Suprapubic skin (tissue), 4 donors: ENCODE measurements at regions not wholly inside any gene's neighbourhood (a gene's known extent, or its start where the extent isn't known, plus 50 kb on each side); places are given as distances from the start of the nearest gene placed in this dataset.

Experiments
- DNase-seq, 2 donors: peaks; one replicate each; pipeline ENCODE4 v3.0.0-alpha.2; 2019; ENCODE audit warnings: low spot score in 2 of 2
- H3K27ac ChIP-seq: fragments of 200-600 bp; sonication (generic); one replicate; pipeline ENCODE4 v1.5.1; 2019
- H3K27me3 ChIP-seq: fragments of 200-600 bp; sonication (generic); one replicate; pipeline ENCODE4 v1.5.1; 2019
- H3K36me3 ChIP-seq: fragments of 200-600 bp; sonication (generic); one replicate; pipeline ENCODE4 v1.5.1; 2019
- H3K4me1 ChIP-seq: fragments of 200-600 bp; sonication (generic); one replicate; pipeline ENCODE4 v1.5.1; 2019
- H3K4me3 ChIP-seq: fragments of 200-600 bp; sonication (generic); one replicate; pipeline ENCODE4 v1.5.1; 2019; ENCODE audit warnings: mild to moderate bottlenecking
- H3K9me3 ChIP-seq: fragments of 200-600 bp; sonication (generic); one replicate; pipeline ENCODE4 v1.5.1; 2019
- EP300 ChIP-seq: sonication (generic); formaldehyde crosslinking; IDR thresholded peaks from one replicate; pipeline ENCODE4 v1.6.1; 2017; ENCODE audit warnings: antibody characterized with exemption
- POLR2A ChIP-seq, 2 donors: fragments of 450-650 bp; IDR thresholded peaks; one replicate each; pipeline ENCODE4 v1.6.1; 2017; ENCODE audit warnings: antibody characterized with exemption in 2 of 2, mild to moderate bottlenecking in 2 of 2, moderate library complexity in 2 of 2
- POLR2AphosphoS5 ChIP-seq, 3 donors: sonication (generic); formaldehyde crosslinking; IDR thresholded peaks; one replicate each; pipeline ENCODE4 v1.6.1; 2017; ENCODE audit warnings: antibody characterized with exemption in 3 of 3
- WGBS: methylation state at CpG from one replicate; pipeline ENCODE4 v1.1.5; 2018; 5-methylcytosine and 5-hydroxymethylcytosine counted together
- TF ChIP-seq, protein P1 (sequence below), 2 donors: fragments of 200-600 bp in 1 of 2; fragments of 450-650 bp in 1 of 2; sonication (generic) in 1 of 2; IDR thresholded peaks; one replicate each; pipeline ENCODE4 v1.5.1; 2016 to 2019; ENCODE audit warnings: antibody characterized with exemption in 2 of 2, mild to moderate bottlenecking in 1 of 2, moderate library complexity in 1 of 2

DNA sequence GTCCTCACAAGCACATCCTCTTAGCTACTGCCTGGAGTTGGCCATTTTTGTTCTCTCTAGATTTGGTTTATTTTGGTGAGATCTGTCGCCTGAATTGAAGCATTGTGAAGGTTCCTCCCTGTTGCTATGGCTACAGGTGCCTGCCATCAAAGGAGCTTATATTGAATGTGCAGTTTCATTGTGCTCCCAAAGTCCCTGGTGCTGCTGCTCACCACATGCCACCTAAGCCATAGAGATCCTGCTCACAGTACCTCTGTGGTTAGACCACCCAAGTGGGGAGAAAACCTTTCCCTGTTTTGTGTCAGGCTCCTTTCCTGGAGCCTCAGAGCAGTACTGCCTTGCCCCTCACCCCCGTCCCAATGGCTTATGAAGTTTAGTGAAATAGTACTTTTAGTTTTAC, 383.4 kb downstream of the TMEM38B start:
- 94% methylated on average over 2 of the region's 2 CpGs for WGBS
- Histone ChIP-seq H3K4me3 (no peak overlapping the region), H3K9me3 (no peaks in the 10 kb centered on the region), H3K4me1 (no peaks in the 10 kb centered on the region), H3K27me3 (no peaks in the 10 kb centered on the region), H3K27ac (no peak overlapping the region), H3K36me3 (no peaks in the 10 kb centered on the region)
- no peak for DNase-seq
- no peak for TF ChIP-seq POLR2AphosphoS5 (IDR thresholded peaks at IDR 0.05)
- no peak for TF ChIP-seq EP300
- TF ChIP-seq, protein P1, sequence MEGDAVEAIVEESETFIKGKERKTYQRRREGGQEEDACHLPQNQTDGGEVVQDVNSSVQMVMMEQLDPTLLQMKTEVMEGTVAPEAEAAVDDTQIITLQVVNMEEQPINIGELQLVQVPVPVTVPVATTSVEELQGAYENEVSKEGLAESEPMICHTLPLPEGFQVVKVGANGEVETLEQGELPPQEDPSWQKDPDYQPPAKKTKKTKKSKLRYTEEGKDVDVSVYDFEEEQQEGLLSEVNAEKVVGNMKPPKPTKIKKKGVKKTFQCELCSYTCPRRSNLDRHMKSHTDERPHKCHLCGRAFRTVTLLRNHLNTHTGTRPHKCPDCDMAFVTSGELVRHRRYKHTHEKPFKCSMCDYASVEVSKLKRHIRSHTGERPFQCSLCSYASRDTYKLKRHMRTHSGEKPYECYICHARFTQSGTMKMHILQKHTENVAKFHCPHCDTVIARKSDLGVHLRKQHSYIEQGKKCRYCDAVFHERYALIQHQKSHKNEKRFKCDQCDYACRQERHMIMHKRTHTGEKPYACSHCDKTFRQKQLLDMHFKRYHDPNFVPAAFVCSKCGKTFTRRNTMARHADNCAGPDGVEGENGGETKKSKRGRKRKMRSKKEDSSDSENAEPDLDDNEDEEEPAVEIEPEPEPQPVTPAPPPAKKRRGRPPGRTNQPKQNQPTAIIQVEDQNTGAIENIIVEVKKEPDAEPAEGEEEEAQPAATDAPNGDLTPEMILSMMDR (IDR thresholded peaks at IDR 0.05), result no peak
- TF ChIP-seq POLR2A (IDR thresholded peaks at IDR 0.05), result no peak

DNA sequence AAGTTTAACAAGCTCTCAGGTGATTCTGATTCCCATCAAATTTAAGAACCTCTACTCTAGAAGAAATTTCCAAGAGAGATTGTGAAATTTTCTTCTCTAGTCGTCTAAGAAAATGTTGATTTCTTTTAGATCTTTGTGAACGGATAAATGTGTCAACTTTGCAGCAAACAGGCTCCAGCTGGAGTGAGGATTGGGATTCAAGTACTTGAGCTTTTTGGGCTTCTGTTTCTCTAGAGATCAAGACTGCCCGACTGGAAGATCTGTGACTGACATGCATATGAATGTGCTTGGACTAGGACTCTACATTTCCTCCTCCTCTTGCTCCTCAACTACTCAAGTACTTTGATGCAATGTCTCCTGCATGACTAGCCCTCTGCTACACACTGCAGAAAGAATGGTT, 388.3 kb downstream of the TMEM38B start:
- TF ChIP-seq EP300 (no peak), POLR2A (IDR thresholded peaks at IDR 0.05) (no peak), POLR2AphosphoS5 (IDR thresholded peaks at IDR 0.05) (no peak)
- TF ChIP-seq, protein P1 (IDR thresholded peaks at IDR 0.05), result no peak
- 71% methylated on average over 3 of the region's 3 CpGs for WGBS

DNA sequence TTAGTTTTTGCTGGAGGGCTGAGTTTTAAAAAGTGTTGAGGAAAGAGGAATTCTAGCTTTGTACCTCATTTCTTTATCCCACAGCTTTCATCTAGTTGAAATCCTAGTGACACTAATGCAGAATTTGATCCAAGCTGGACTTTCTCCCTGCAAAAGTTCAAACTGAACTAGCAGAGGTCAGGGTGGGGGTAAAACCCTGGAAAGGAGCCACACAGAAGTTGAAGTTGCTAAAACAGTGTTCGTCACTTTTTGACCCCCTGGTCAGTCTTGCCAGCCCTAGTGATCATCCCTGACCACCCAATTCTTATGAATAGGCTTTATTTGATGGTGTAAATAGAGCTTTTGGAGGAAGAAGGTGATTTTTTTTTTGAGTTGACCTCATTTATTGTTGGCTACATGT, 390.4 kb downstream of the TMEM38B start:
- no peak for TF ChIP-seq POLR2AphosphoS5 (IDR thresholded peaks at IDR 0.05)
- no peak for TF ChIP-seq POLR2A (IDR thresholded peaks at IDR 0.05)
- TF ChIP-seq, protein P1 (IDR thresholded peaks at IDR 0.05), result no peak
- no peak for TF ChIP-seq EP300

More for the DNA sequence above, 388.3 kb downstream of the TMEM38B start:
- peaks cover 7% of the 10 kb centered on the region for H3K9me3 ChIP-seq
- no peaks in the 10 kb centered on the region for H3K36me3 ChIP-seq
- no peak overlapping the region for H3K27ac ChIP-seq
- H3K4me3 ChIP-seq, result no peak overlapping the region
- DNase-seq, result no peak
- H3K4me1 ChIP-seq, result no peaks in the 10 kb centered on the region
- H3K27me3 ChIP-seq, result no peaks in the 10 kb centered on the region

DNA sequence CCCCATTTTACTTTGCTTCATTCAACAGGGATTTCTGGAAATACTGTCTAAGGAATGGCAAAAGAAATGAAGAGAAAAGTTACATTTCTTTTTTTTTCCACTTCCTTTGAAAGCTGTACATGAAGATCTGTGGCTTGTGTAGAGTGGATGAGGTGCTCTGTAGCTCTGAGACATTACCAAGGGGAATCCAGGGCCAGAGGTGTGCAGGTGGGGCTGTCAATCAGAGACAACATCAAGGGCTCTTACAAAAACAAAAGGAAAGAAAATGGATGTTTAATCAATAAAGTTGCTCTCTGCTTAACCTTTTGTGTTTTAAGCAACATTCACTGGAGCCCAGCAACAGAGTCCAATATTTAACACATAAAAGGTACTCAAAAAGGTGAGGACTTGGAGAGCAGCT, 391.1 kb downstream of the TMEM38B start:
- Histone ChIP-seq H3K27me3 (no peaks in the 10 kb centered on the region), H3K27ac (no peak overlapping the region), H3K36me3 (no peaks in the 10 kb centered on the region), H3K4me1 (no peaks in the 10 kb centered on the region), H3K4me3 (no peak overlapping the region), H3K9me3 (peaks cover 7% of the 10 kb centered on the region)
- DNase-seq, result no peak
- TF ChIP-seq EP300 (no peak), POLR2AphosphoS5 (IDR thresholded peaks at IDR 0.05) (no peak), POLR2A (IDR thresholded peaks at IDR 0.05) (no peak)
- TF ChIP-seq, protein P1 (IDR thresholded peaks at IDR 0.05), result no peak

More for the DNA sequence above, 390.4 kb downstream of the TMEM38B start:
- DNase-seq, result no peak
- Histone ChIP-seq H3K36me3 (no peaks in the 10 kb centered on the region), H3K27me3 (no peaks in the 10 kb centered on the region), H3K4me1 (no peaks in the 10 kb centered on the region), H3K9me3 (peaks cover 7% of the 10 kb centered on the region), H3K4me3 (no peak overlapping the region), H3K27ac (no peak overlapping the region)
- WGBS, result 60% methylated on average over 1 of the region's 1 CpG

DNA sequence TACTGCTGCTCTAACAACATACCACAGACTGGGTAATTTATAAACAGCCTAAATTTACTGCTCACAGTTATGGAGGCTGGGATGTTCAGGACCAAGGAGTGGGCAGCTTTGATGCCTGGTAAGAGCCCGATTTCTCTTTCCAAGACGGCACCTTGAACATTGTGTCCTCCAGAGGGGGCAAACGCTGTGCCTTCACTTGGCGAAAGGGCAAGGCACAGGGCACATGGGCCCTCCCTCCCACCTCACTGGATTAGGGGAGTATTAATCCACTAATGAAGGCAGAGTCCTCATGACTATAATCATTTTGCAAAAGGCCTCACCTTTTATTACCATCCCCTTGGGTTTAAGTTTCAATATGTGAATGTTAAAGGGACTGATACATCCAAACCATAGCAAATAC, 397.7 kb downstream of the TMEM38B start:
- no peak for TF ChIP-seq POLR2AphosphoS5 (IDR thresholded peaks at IDR 0.05)
- TF ChIP-seq, protein P1 (IDR thresholded peaks at IDR 0.05), result no peak
- TF ChIP-seq EP300, result no peak
- no peak for TF ChIP-seq POLR2A (IDR thresholded peaks at IDR 0.05)
- no peaks in the 10 kb centered on the region for H3K9me3 ChIP-seq
- no peak overlapping the region for H3K27ac ChIP-seq
- no peak overlapping the region for H3K4me3 ChIP-seq
- H3K36me3 ChIP-seq, result no peaks in the 10 kb centered on the region
- no peaks in the 10 kb centered on the region for H3K27me3 ChIP-seq
- H3K4me1 ChIP-seq, result no peaks in the 10 kb centered on the region
- DNase-seq, result no peak
- WGBS, result 89% methylated on average over 4 of the region's 4 CpGs
